ENCODE measurements at regions not wholly inside any gene's neighbourhood (a gene's known extent, or its start where the extent isn't known, plus 50 kb on each side); places are given as distances from the start of the nearest gene placed in this dataset.

GRCh38 chr4:127335073-127335620 lies 297.6 kb upstream of the INTU start:
- TF ChIP-seq CTCF (IDR thresholded peaks at IDR 0.05), result no peak
- no peak for TF ChIP-seq POLR2A (IDR thresholded peaks at IDR 0.05)
- TF ChIP-seq EP300 (IDR thresholded peaks at IDR 0.05), result no peak
